ENCODE measurements at regions not wholly inside any gene's neighbourhood (a gene's known extent, or its start where the extent isn't known, plus 50 kb on each side); places are given as distances from the start of the nearest gene placed in this dataset.

GRCh38 chr10:31754803-31755624 is 173.6 kb downstream of the ARHGAP12 start:
- no peak for DNase-seq (ENCODE audit: low read depth in 2 of 2)

GRCh38 chr10:31753681-31754080 is 174.9 kb downstream of the ARHGAP12 start:
- no peak for DNase-seq (ENCODE audit: low read depth in 2 of 2)

GRCh38 chr10:31752170-31752569 is 176.5 kb downstream of the ARHGAP12 start:
- no peak for DNase-seq (ENCODE audit: low read depth in 2 of 2)

- no peak for DNase-seq (ENCODE audit: low read depth in 2 of 2)
Observed at GRCh38 chr10:31751738-31752080, 176.9 kb downstream of the ARHGAP12 start.

- DNase-seq (ENCODE audit: low read depth in 2 of 2): no peak
Observed at GRCh38 chr10:31751051-31751737, 177.4 kb downstream of the ARHGAP12 start.

GRCh38 chr10:31749981-31750840 is 178.4 kb downstream of the ARHGAP12 start:
- DNase-seq (ENCODE audit: low read depth in 2 of 2): no peak

- no peak for DNase-seq (ENCODE audit: low read depth in 2 of 2)
Observed at GRCh38 chr10:31749301-31749700, 179.3 kb downstream of the ARHGAP12 start.

- DNase-seq (ENCODE audit: low read depth in 2 of 2): peak in 1 of 2 experiments; percentile 20
Observed at GRCh38 chr10:31745612-31746376, 182.8 kb downstream of the ARHGAP12 start.

GRCh38 chr10:31744025-31744424 is 184.6 kb downstream of the ARHGAP12 start:
- DNase-seq (ENCODE audit: low read depth in 2 of 2): no peak

- DNase-seq (ENCODE audit: low read depth in 2 of 2): no peak
Observed at GRCh38 chr10:31742255-31742654, 186.4 kb downstream of the ARHGAP12 start.

- no peak for DNase-seq (ENCODE audit: low read depth in 2 of 2)
Observed at GRCh38 chr10:31741473-31741872, 187.2 kb downstream of the ARHGAP12 start.

- DNase-seq (ENCODE audit: low read depth in 2 of 2): no peak
Observed at GRCh38 chr10:31739711-31740110, 188.9 kb downstream of the ARHGAP12 start.

GRCh38 chr10:31739146-31739545 is 189.5 kb downstream of the ARHGAP12 start:
- no peak for DNase-seq (ENCODE audit: low read depth in 2 of 2)

GRCh38 chr10:31731711-31732110 is 196.9 kb downstream of the ARHGAP12 start:
- no peak for DNase-seq (ENCODE audit: low read depth in 2 of 2)

GRCh38 chr10:31730776-31731175 is 197.9 kb downstream of the ARHGAP12 start:
- DNase-seq (ENCODE audit: low read depth in 2 of 2): no peak

- DNase-seq (ENCODE audit: low read depth in 2 of 2): no peak
Observed at GRCh38 chr10:31728698-31729224, 199.9 kb downstream of the ARHGAP12 start.

- no peak for DNase-seq (ENCODE audit: low read depth in 2 of 2)
Observed at GRCh38 chr10:31725436-31725835, 203.2 kb downstream of the ARHGAP12 start.

GRCh38 chr10:31724296-31724695 is 204.3 kb downstream of the ARHGAP12 start:
- no peak for DNase-seq (ENCODE audit: low read depth in 2 of 2)

- no peak for DNase-seq (ENCODE audit: low read depth in 2 of 2)
Observed at GRCh38 chr10:31723106-31723750, 205.4 kb downstream of the ARHGAP12 start.

GRCh38 chr10:31721096-31721495 is 207.5 kb downstream of the ARHGAP12 start:
- no peak for DNase-seq (ENCODE audit: low read depth in 2 of 2)

- DNase-seq (ENCODE audit: low read depth in 2 of 2): no peak
Observed at GRCh38 chr10:31720546-31720945, 208.1 kb downstream of the ARHGAP12 start.

Data from stimulated activated CD4-positive, alpha-beta T cell treated with anti-CD3 and anti-CD28 coated beads, Interleukin-12 subunit alpha, Interleukin-12 subunit beta, amount 100 ng/mL, for 24 hours (primary cell).